Limb (tissue), 2 donors: ENCODE measurements at regions not wholly inside any gene's neighbourhood (a gene's known extent, or its start where the extent isn't known, plus 50 kb on each side); places are given as distances from the start of the nearest gene placed in this dataset.
"Not testable (repeated sequence)": the region's sequence is repeated elsewhere in the genome, so short reads cannot be mapped to it uniquely, and the experiment has no call there.

ENCODE experiments used
- DNase-seq, 2 donors: peaks; one replicate each; pipeline ENCODE4 v3.0.0-alpha.2; 2016; ENCODE audit errors: extremely low spot score in 2 of 2

- DNase-seq, result peak; percentile 5 to 20
Measured at GRCh38 chr9:66601472-66601871, 299.1 kb upstream of the ZNF658 start.

- not testable (repeated sequence) for DNase-seq
Measured at GRCh38 chr9:66631521-66632046, 268.9 kb upstream of the ZNF658 start.

GRCh38 chr9:66647675-66648074, 252.8 kb upstream of the ZNF658 start:
- not testable (repeated sequence) for DNase-seq

- DNase-seq, result not testable (repeated sequence)
Measured at GRCh38 chr9:66690242-66690641, 210.3 kb upstream of the ZNF658 start.

- not testable (repeated sequence) for DNase-seq
Measured at GRCh38 chr9:66695561-66696240, 204.8 kb upstream of the ZNF658 start.

- not testable (repeated sequence) for DNase-seq
Measured at GRCh38 chr9:66697343-66698065, 203.0 kb upstream of the ZNF658 start.

- DNase-seq, result not testable (repeated sequence)
Measured at GRCh38 chr9:66698066-66698455, 202.5 kb upstream of the ZNF658 start.

GRCh38 chr9:66701411-66702377, 198.8 kb upstream of the ZNF658 start:
- DNase-seq, result not testable (repeated sequence)

GRCh38 chr9:66711553-66711952, 189.0 kb upstream of the ZNF658 start:
- not testable (repeated sequence) for DNase-seq

- DNase-seq, result not testable (repeated sequence)
Measured at GRCh38 chr9:66712870-66713269, 187.7 kb upstream of the ZNF658 start.

GRCh38 chr9:66713552-66713951, 187.0 kb upstream of the ZNF658 start:
- not testable (repeated sequence) for DNase-seq

- DNase-seq, result not testable (repeated sequence)
Measured at GRCh38 chr9:66720845-66721244, 179.7 kb upstream of the ZNF658 start.

- not testable (repeated sequence) for DNase-seq
Measured at GRCh38 chr9:66727540-66727939, 173.0 kb upstream of the ZNF658 start.

- not testable (repeated sequence) for DNase-seq
Measured at GRCh38 chr9:66736686-66737085, 163.8 kb upstream of the ZNF658 start.

- not testable (repeated sequence) for DNase-seq
Measured at GRCh38 chr9:66738418-66738817, 162.1 kb upstream of the ZNF658 start.

- not testable (repeated sequence) for DNase-seq
Measured at GRCh38 chr9:66740136-66740535, 160.4 kb upstream of the ZNF658 start.

- not testable (repeated sequence) for DNase-seq
Measured at GRCh38 chr9:66745846-66746245, 154.7 kb upstream of the ZNF658 start.

GRCh38 chr9:66752324-66752923, 148.1 kb upstream of the ZNF658 start:
- DNase-seq, result not testable (repeated sequence)

- DNase-seq, result not testable (repeated sequence)
Measured at GRCh38 chr9:66759825-66760492, 140.6 kb upstream of the ZNF658 start.

- not testable (repeated sequence) for DNase-seq
Measured at GRCh38 chr9:66764799-66765493, 135.6 kb upstream of the ZNF658 start.
